ENCODE measurements at regions not wholly inside any gene's neighbourhood (a gene's known extent, or its start where the extent isn't known, plus 50 kb on each side); places are given as distances from the start of the nearest gene placed in this dataset.

DNA sequence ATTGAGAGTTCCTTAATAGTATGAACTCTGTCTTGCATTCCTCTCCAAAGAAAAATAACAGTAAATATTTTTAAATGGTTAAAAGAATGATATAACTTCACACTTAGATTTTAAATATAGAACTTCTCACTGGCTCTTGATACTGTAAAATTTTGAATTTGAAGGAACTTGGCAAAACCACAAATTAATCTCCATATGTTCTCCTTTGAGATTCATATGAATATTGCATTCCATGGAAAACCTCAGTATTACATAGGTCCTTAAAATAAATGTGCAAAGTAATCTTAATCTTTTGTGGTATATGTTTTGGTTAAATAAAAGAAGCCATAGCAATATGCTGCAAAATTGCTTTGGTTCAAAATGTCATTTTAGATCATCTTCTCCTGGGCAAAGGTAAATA, 1137.6 kb upstream of the LRRTM3 start:
- Histone ChIP-seq H3K4me1 (ENCODE audit: control insufficient read depth, insufficient read depth, low read length) (no peaks in the 10 kb centered on the region), H3K4me3 (ENCODE audit: low read depth, low read length) (no peak overlapping the region), H3K36me3 (ENCODE audit: control insufficient read depth in 2 of 2, insufficient read depth in 1 of 2, low read length in 2 of 2) (no peaks in the 10 kb centered on the region), H3K27ac (ENCODE audit: extremely low read depth, low read depth, low read length) (no peak overlapping the region), H3K9me3 (ENCODE audit: control insufficient read depth, insufficient read depth, low read depth, low read length) (no peaks in the 10 kb centered on the region)
- TF ChIP-seq YY2 (tag by site-specific recombination; IDR thresholded peaks at IDR 0.05) (no peak), ZNF701 (tag by site-specific recombination; IDR thresholded peaks at IDR 0.05) (no peak), FEZF1 (tag by site-specific recombination; IDR thresholded peaks at IDR 0.05) (no peak), ZNF549 (tag by site-specific recombination; IDR thresholded peaks at IDR 0.05) (no peak), ZNF571 (tag by site-specific recombination; IDR thresholded peaks at IDR 0.05) (no peak), ZNF16 (tag by site-specific recombination; IDR thresholded peaks at IDR 0.05; ENCODE audit: low read depth) (no peak), ZNF529 (tag by site-specific recombination; IDR thresholded peaks at IDR 0.05; ENCODE audit: insufficient replicate concordance) (no peak), ZNF837 (tag by site-specific recombination; IDR thresholded peaks at IDR 0.05) (no peak), ZNF768 (tag by site-specific recombination; IDR thresholded peaks at IDR 0.05) (no peak), HOXA7 (CRISPR knock-in tag; IDR thresholded peaks at IDR 0.05; ENCODE audit: borderline replicate concordance) (no peak), KLF10 (tag by site-specific recombination; IDR thresholded peaks at IDR 0.05) (no peak), TRIM28 (IDR thresholded peaks at IDR 0.05; ENCODE audit: borderline replicate concordance, low read length) (no peak)
- TF ChIP-seq, protein P1, sequence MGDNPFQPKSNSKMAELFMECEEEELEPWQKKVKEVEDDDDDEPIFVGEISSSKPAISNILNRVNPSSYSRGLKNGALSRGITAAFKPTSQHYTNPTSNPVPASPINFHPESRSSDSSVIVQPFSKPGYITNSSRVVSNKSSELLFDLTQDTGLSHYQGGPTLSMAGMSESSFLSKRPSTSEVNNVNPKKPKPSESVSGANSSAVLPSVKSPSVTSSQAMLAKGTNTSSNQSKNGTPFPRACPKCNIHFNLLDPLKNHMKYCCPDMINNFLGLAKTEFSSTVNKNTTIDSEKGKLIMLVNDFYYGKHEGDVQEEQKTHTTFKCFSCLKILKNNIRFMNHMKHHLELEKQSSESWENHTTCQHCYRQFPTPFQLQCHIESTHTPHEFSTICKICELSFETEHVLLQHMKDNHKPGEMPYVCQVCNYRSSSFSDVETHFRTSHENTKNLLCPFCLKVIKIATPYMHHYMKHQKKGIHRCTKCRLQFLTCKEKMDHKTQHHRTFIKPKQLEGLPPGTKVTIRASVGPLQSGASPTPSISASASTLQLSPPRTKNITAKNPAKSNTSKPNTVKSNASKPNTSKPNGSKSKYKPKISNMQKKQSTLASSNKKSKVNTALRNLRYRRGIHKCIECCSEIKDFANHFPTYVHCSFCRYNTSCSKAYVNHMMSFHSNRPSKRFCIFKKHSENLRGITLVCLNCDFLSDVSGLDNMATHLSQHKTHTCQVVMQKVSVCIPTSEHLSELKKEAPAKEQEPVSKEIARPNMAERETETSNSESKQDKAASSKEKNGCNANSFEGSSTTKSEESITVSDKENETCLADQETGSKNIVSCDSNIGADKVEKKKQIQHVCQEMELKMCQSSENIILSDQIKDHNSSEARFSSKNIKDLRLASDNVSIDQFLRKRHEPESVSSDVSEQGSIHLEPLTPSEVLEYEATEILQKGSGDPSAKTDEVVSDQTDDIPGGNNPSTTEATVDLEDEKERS (tag by site-specific recombination; IDR thresholded peaks at IDR 0.05) = no peak
- TF ChIP-seq, protein P2, sequence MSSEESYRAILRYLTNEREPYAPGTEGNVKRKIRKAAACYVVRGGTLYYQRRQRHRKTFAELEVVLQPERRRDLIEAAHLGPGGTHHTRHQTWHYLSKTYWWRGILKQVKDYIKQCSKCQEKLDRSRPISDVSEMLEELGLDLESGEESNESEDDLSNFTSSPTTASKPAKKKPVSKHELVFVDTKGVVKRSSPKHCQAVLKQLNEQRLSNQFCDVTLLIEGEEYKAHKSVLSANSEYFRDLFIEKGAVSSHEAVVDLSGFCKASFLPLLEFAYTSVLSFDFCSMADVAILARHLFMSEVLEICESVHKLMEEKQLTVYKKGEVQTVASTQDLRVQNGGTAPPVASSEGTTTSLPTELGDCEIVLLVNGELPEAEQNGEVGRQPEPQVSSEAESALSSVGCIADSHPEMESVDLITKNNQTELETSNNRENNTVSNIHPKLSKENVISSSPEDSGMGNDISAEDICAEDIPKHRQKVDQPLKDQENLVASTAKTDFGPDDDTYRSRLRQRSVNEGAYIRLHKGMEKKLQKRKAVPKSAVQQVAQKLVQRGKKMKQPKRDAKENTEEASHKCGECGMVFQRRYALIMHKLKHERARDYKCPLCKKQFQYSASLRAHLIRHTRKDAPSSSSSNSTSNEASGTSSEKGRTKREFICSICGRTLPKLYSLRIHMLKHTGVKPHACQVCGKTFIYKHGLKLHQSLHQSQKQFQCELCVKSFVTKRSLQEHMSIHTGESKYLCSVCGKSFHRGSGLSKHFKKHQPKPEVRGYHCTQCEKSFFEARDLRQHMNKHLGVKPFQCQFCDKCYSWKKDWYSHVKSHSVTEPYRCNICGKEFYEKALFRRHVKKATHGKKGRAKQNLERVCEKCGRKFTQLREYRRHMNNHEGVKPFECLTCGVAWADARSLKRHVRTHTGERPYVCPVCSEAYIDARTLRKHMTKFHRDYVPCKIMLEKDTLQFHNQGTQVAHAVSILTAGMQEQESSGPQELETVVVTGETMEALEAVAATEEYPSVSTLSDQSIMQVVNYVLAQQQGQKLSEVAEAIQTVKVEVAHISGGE (tag by site-specific recombination; conservative IDR thresholded peaks at IDR 0.05; ENCODE audit: low read depth) = no peak
- TF ChIP-seq, protein P3, sequence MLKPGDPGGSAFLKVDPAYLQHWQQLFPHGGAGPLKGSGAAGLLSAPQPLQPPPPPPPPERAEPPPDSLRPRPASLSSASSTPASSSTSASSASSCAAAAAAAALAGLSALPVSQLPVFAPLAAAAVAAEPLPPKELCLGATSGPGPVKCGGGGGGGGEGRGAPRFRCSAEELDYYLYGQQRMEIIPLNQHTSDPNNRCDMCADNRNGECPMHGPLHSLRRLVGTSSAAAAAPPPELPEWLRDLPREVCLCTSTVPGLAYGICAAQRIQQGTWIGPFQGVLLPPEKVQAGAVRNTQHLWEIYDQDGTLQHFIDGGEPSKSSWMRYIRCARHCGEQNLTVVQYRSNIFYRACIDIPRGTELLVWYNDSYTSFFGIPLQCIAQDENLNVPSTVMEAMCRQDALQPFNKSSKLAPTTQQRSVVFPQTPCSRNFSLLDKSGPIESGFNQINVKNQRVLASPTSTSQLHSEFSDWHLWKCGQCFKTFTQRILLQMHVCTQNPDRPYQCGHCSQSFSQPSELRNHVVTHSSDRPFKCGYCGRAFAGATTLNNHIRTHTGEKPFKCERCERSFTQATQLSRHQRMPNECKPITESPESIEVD (tag by site-specific recombination; IDR thresholded peaks at IDR 0.05) = no peak
- ChIA-PET CTCF (no interaction called here), POLR2A (no interaction called here)

DNA sequence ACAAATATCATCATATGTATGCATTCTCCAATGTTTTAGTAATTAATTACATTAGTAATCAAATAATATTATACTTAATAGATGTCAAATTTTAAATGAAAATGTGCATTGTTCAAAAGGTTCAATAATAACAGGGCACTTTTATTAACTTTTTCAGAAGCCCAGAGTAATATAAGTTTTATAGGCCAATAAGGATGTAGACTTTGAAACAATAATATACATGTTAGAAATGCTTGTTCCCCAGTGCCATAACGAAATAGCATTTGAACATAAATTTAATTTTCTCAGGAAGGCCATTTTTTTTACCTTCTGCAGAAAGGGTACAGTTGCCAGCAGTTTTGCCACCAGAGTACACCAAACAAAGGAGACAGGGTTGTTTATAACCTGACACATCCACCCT, 1133.9 kb upstream of the LRRTM3 start:
- Histone ChIP-seq H3K4me3 (ENCODE audit: low read depth, low read length) (no peak overlapping the region), H3K4me1 (ENCODE audit: control insufficient read depth, insufficient read depth, low read length) (no peaks in the 10 kb centered on the region), H3K9me3 (ENCODE audit: control insufficient read depth, insufficient read depth, low read depth, low read length) (no peaks in the 10 kb centered on the region), H3K36me3 (ENCODE audit: control insufficient read depth in 2 of 2, insufficient read depth in 1 of 2, low read length in 2 of 2) (no peaks in the 10 kb centered on the region), H3K27ac (ENCODE audit: extremely low read depth, low read depth, low read length) (no peak overlapping the region)
- ChIA-PET POLR2A (no interaction called here), CTCF (interaction anchor here (0.6 kb wide), 1 partner anchor 23 kb away, joined by 3 read pairs; no protein-coding TSS in a partner anchor)
- TF ChIP-seq, protein P4, sequence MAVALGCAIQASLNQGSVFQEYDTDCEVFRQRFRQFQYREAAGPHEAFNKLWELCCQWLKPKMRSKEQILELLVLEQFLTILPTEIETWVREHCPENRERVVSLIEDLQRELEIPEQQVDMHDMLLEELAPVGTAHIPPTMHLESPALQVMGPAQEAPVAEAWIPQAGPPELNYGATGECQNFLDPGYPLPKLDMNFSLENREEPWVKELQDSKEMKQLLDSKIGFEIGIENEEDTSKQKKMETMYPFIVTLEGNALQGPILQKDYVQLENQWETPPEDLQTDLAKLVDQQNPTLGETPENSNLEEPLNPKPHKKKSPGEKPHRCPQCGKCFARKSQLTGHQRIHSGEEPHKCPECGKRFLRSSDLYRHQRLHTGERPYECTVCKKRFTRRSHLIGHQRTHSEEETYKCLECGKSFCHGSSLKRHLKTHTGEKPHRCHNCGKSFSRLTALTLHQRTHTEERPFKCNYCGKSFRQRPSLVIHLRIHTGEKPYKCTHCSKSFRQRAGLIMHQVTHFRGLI (tag by site-specific recombination; IDR thresholded peaks at IDR 0.05) = no peak
- TF ChIP-seq ZNF521 (tag by site-specific recombination; IDR thresholded peaks at IDR 0.05) (no peak), ZNF223 (tag by site-specific recombination; IDR thresholded peaks at IDR 0.05) (no peak), ZNF169 (tag by site-specific recombination; IDR thresholded peaks at IDR 0.05) (no peak), ZNF830 (tag by site-specific recombination; IDR thresholded peaks at IDR 0.05; ENCODE audit: low read depth) (no peak), ZNF48 (tag by site-specific recombination; IDR thresholded peaks at IDR 0.05) (no peak), YY1 (tag by site-specific recombination; IDR thresholded peaks at IDR 0.05) (no peak), ZNF433 (tag by site-specific recombination; IDR thresholded peaks at IDR 0.05; ENCODE audit: low read depth) (no peak), BCL11A (tag by site-specific recombination; IDR thresholded peaks at IDR 0.05; ENCODE audit: low read depth) (no peak)
- TF ChIP-seq, protein P1 (tag by site-specific recombination; IDR thresholded peaks at IDR 0.05) = no peak
